GM12892 (cell line): ENCODE measurements at regions not wholly inside any gene's neighbourhood (a gene's known extent, or its start where the extent isn't known, plus 50 kb on each side); places are given as distances from the start of the nearest gene placed in this dataset.

Experiments used
- POLR2A ChIP-seq: IDR thresholded peaks from 2 replicates; pipeline ENCODE4 v1.6.1; 2011; ENCODE audit warnings: low read depth, low read length, control low read depth
- POLR2AphosphoS5 ChIP-seq: IDR thresholded peaks from 2 replicates; pipeline ENCODE4 v1.6.1; 2011; ENCODE audit warnings: low read depth, low read length, control low read depth
- TAF1 ChIP-seq: IDR thresholded peaks from 2 replicates; pipeline ENCODE4 v1.6.1; 2011; ENCODE audit warnings: low read depth, mild to moderate bottlenecking, control low read depth, low read length, borderline replicate concordance

DNA sequence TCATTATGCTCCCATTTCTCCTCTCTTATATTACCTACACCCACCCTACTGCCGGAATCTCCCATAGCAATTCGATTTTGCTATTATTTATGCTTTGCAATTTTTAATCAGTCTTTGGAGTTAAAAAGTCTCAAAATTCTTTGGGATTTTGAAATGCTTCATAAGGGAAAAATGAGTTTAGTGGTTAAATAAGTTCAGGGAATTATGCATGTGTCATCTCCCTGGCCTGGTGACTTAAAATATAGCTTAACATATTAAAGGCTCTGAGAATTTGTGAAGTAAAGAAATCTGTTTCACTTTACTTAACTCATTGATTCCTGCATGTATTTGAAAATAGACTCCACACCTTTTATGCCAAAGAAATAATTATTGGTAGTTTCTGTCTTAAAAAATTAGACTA lies 185.1 kb upstream of the DIPK2B start:
- TF ChIP-seq POLR2A (no peak), POLR2AphosphoS5 (no peak), TAF1 (no peak)
